ENCODE measurements at regions not wholly inside any gene's neighbourhood (a gene's known extent, or its start where the extent isn't known, plus 50 kb on each side); places are given as distances from the start of the nearest gene placed in this dataset.

- Histone ChIP-seq H3K4me3 (no peak overlapping the region), H3K4me1 (no peaks in the 10 kb centered on the region), H3K36me3 (no peaks in the 10 kb centered on the region), H3K27ac (no peak overlapping the region), H3K9me3 (no peaks in the 10 kb centered on the region), H3K27me3 (no peaks in the 10 kb centered on the region)
- DNase-seq (no peak), FAIRE-seq (no peak), ATAC-seq (no peak)
- no peak for TF ChIP-seq CTCF (IDR thresholded peaks at IDR 0.05)
- WGBS, 2 donors: 83 to 86% methylated on average over 6 of the region's 6 CpGs
- intact Hi-C loops (cut with DNase I): no loop called here
These were observed 359.3 kb downstream of the KCNRG start for GRCh38 chr13:50374517-50374916.

GRCh38 chr13:50375792-50376191 lies 360.5 kb downstream of the KCNRG start:
- Histone ChIP-seq H3K4me1 (no peaks in the 10 kb centered on the region), H3K36me3 (no peaks in the 10 kb centered on the region), H3K27ac (no peak overlapping the region), H3K27me3 (no peaks in the 10 kb centered on the region), H3K9me3 (no peaks in the 10 kb centered on the region), H3K4me3 (no peak overlapping the region)
- intact Hi-C loops (cut with DNase I): no loop called here
- no peak for TF ChIP-seq CTCF (IDR thresholded peaks at IDR 0.05)
- FAIRE-seq (no peak), DNase-seq (no peak), ATAC-seq (no peak)
- 61 to 62% methylated on average over 4 of the region's 4 CpGs for WGBS, 2 donors

DNA sequence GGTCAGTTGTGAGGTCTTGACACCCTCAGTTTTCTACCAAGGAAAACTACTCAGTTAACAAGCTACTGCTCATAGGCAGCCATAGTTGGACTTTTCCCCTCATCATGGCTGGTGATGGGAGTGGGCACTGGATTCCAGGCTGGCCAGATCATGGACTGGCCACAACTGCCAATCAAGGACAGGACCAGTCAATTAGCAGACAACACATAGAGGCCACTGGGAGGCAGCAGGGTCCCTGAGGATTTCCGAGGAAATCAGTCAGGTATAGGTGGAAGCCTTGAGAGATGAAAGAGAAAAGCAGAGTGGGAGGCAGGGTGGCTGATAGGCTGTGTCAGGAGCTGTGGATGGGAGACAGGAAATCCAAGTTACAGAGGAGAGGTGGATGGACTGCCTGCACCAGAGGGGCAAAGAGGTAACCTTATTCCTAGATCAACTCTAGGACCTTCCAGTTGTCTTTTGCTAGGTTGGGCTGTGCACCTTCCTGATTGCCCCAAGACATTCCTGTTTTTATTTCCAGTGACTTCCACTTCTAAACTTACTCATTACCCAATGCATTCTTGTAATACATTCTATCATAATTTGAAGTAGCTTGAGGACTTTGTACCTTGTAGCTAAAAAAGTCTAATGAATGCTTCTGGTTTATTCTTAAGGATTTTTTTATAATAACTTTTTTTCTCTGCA lies 361.8 kb downstream of the KCNRG start:
- DNase-seq (no peak), ATAC-seq (peak in 2 of 4 donors; percentile 17 to 37), FAIRE-seq (no peak)
- Histone ChIP-seq H3K4me3 (no peak overlapping the region), H3K27ac (no peak overlapping the region), H3K27me3 (no peaks in the 10 kb centered on the region), H3K4me1 (no peaks in the 10 kb centered on the region), H3K9me3 (no peaks in the 10 kb centered on the region), H3K36me3 (no peaks in the 10 kb centered on the region)
- 77 to 80% methylated on average over 1 of the region's 1 CpG for WGBS, 2 donors
- no peak for TF ChIP-seq CTCF (IDR thresholded peaks at IDR 0.05)
- intact Hi-C loops (cut with DNase I): no loop called here

DNA sequence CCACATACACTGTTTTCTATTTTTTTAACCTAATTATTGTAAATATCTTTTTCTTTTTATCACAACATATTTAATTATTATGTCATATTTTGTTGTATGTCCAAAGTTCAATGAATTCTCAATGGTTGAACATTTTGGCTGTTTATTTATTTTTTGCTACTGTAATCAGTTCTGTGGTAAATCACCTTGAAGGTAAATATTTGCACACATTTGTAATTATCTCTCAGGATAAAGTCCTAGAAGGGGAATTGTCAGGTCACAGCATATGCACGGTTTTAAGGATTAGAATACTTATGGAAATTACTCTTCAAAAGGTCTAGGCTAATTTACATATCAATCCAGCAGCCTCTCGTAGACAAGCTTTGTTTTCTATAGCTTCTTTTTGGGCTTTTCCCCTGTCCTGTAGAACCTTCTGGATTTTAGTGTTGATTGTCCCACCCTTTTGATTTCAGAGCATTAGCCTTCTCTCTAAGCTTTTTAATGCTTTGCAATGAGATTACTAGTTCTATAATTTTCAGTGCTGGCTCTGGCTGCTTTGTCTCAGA lies 362.6 kb downstream of the KCNRG start:
- Histone ChIP-seq H3K27me3 (no peaks in the 10 kb centered on the region), H3K27ac (no peak overlapping the region), H3K4me3 (no peak overlapping the region), H3K9me3 (no peaks in the 10 kb centered on the region), H3K4me1 (no peaks in the 10 kb centered on the region), H3K36me3 (no peaks in the 10 kb centered on the region)
- intact Hi-C loops (cut with DNase I): no loop called here
- FAIRE-seq: no peak
- no peak for ATAC-seq
- no peak for TF ChIP-seq CTCF (IDR thresholded peaks at IDR 0.05)
- 56% methylated on average over 2 of the region's 2 CpGs for WGBS, 2 donors
- DNase-seq: no peak

DNA sequence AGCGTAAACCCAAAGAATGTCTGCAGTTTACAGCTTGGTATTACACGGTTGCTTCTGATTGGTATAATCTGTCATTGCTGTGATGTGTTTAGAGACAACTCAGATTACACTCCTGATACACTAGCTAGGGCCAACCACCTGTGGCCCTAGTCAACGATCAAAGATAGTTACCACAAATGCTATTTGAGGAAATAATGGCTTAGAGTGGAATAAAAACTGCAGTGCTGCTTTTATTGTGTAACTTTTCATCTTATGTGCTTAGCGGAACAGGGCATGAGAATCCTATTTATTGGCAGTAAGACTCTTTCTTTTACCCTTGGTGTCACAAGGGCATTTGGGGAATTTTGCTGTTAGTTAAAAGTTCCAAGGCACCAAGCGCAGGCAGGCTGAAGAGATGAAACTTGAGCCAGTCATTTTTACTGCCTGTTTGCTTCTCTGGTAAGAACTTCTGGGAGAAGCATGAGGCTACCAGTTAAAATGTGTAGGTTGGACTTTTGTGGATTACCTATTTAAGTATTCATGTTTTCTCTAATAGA lies 363.3 kb downstream of the KCNRG start:
- Histone ChIP-seq H3K36me3 (no peaks in the 10 kb centered on the region), H3K9me3 (no peaks in the 10 kb centered on the region), H3K4me3 (no peak overlapping the region), H3K27ac (no peak overlapping the region), H3K4me1 (no peaks in the 10 kb centered on the region), H3K27me3 (no peaks in the 10 kb centered on the region)
- 74 to 79% methylated on average over 5 of the region's 5 CpGs for whole genome bisulfite sequencing, 2 donors
- DNase-seq (no peak), FAIRE-seq (no peak), ATAC-seq (no peak)
- intact Hi-C loops (cut with DNase I): no loop called here
- TF ChIP-seq CTCF (IDR thresholded peaks at IDR 0.05): no peak

All from pancreas (tissue), 10 donors.